ENCODE measurements at regions not wholly inside any gene's neighbourhood (a gene's known extent, or its start where the extent isn't known, plus 50 kb on each side); places are given as distances from the start of the nearest gene placed in this dataset.
A peak's percentile ranks its signal among the peaks of the same experiment; 100 is the strongest.

GRCh38 chr2:191738003-191738402 lies 60.1 kb downstream of the NABP1 start:
- DNase-seq (ENCODE audit: low read depth) = no peak

- DNase-seq (ENCODE audit: low read depth) = no peak
Measured at GRCh38 chr2:191738667-191739066, 60.7 kb downstream of the NABP1 start.

- DNase-seq (ENCODE audit: low read depth) = no peak
Measured at GRCh38 chr2:191739194-191739593, 61.3 kb downstream of the NABP1 start.

- no peak for DNase-seq (ENCODE audit: low read depth)
Measured at GRCh38 chr2:191740016-191740419, 62.1 kb downstream of the NABP1 start.

- no peak for DNase-seq (ENCODE audit: low read depth)
Measured at GRCh38 chr2:191740759-191741158, 62.8 kb downstream of the NABP1 start.

- DNase-seq (ENCODE audit: low read depth) = no peak
Measured at GRCh38 chr2:191746346-191747169, 68.6 kb downstream of the NABP1 start.

- DNase-seq (ENCODE audit: low read depth) = no peak
Measured at GRCh38 chr2:191747170-191747530, 69.2 kb downstream of the NABP1 start.

- no peak for DNase-seq (ENCODE audit: low read depth)
Measured at GRCh38 chr2:191748059-191748461, 70.1 kb downstream of the NABP1 start.

GRCh38 chr2:191748528-191749180 lies 70.7 kb downstream of the NABP1 start:
- DNase-seq (ENCODE audit: low read depth) = no peak

- no peak for DNase-seq (ENCODE audit: low read depth)
Measured at GRCh38 chr2:191749181-191749540, 71.2 kb downstream of the NABP1 start.

- no peak for DNase-seq (ENCODE audit: low read depth)
Measured at GRCh38 chr2:191754103-191754502, 76.2 kb downstream of the NABP1 start.

- DNase-seq (ENCODE audit: low read depth) = no peak
Measured at GRCh38 chr2:191756761-191757160, 78.8 kb downstream of the NABP1 start.

GRCh38 chr2:191757208-191757607 lies 79.3 kb downstream of the NABP1 start:
- DNase-seq (ENCODE audit: low read depth) = no peak

GRCh38 chr2:191758518-191759507 lies 80.9 kb downstream of the NABP1 start:
- peak; percentile 23 for DNase-seq (ENCODE audit: low read depth)

GRCh38 chr2:191759680-191760079 lies 81.7 kb downstream of the NABP1 start:
- no peak for DNase-seq (ENCODE audit: low read depth)

GRCh38 chr2:191760655-191761262 lies 82.8 kb downstream of the NABP1 start:
- DNase-seq (ENCODE audit: low read depth) = no peak

- DNase-seq (ENCODE audit: low read depth) = no peak
Measured at GRCh38 chr2:191773136-191773535, 73.8 kb downstream of the CAVIN2 start.

GRCh38 chr2:191777351-191777750 lies 69.5 kb downstream of the CAVIN2 start:
- DNase-seq (ENCODE audit: low read depth) = no peak

GRCh38 chr2:191778041-191778440 lies 68.8 kb downstream of the CAVIN2 start:
- DNase-seq (ENCODE audit: low read depth) = no peak

GRCh38 chr2:191782351-191782750 lies 64.5 kb downstream of the CAVIN2 start:
- no peak for DNase-seq (ENCODE audit: low read depth)

- DNase-seq (ENCODE audit: low read depth) = no peak
Measured at GRCh38 chr2:191783416-191783815, 63.5 kb downstream of the CAVIN2 start.

All from HS-27A (cell line).